ENCODE measurements at regions not wholly inside any gene's neighbourhood (a gene's known extent, or its start where the extent isn't known, plus 50 kb on each side); places are given as distances from the start of the nearest gene placed in this dataset.

DNA sequence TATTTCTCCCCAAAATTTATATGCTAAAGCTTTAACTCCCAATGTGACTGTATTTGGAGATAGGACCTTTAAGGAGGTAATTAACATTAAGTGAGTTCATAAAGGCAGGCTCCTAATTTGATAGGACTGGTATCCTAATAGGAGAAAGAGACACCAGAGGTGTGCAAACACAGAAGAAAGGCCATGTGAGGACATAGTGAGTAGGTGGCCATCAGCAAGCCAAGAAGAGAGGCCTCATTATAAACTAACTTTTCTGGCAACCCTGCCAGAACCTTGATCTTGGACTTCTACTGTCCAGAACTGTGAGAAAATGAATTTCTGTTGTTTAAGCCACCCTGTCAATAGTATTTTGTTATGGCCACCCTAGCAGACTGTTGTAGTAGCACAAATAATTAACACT is 177.9 kb upstream of the FUT9 start:
- DNase-seq (ENCODE audit: low spot score), result no peak
- CTCF ChIA-PET, result no interaction called here
- POLR2A ChIA-PET (ENCODE audit: low non-redundant PET), result no interaction called here
- TF ChIP-seq CTCF (conservative IDR thresholded peaks at IDR 0.05; ENCODE audit: low read depth), result no peak
- H3K27ac ChIP-seq, result no peak overlapping the region

- POLR2A ChIA-PET (ENCODE audit: low non-redundant PET), result no interaction called here
- no peak for DNase-seq (ENCODE audit: low spot score)
- no peak for TF ChIP-seq CTCF (conservative IDR thresholded peaks at IDR 0.05; ENCODE audit: low read depth)
- CTCF ChIA-PET, result interaction anchor here (0.5 to 0.6 kb wide), 2 partner anchors 97 to 457 kb away, joined by 3 to 5 read pairs; no protein-coding TSS in a partner anchor
- no peak overlapping the region for H3K27ac ChIP-seq
Observed at GRCh38 chr6:95841560-95841959, 174.2 kb upstream of the FUT9 start.

GRCh38 chr6:95846652-95847051 is 169.1 kb upstream of the FUT9 start:
- CTCF ChIA-PET, result no interaction called here
- H3K27ac ChIP-seq, result no peak overlapping the region
- POLR2A ChIA-PET (ENCODE audit: low non-redundant PET), result no interaction called here
- no peak for DNase-seq (ENCODE audit: low spot score)
- TF ChIP-seq CTCF (conservative IDR thresholded peaks at IDR 0.05; ENCODE audit: low read depth), result no peak

GRCh38 chr6:95847061-95847460 is 168.7 kb upstream of the FUT9 start:
- no peak for DNase-seq (ENCODE audit: low spot score)
- POLR2A ChIA-PET (ENCODE audit: low non-redundant PET), result no interaction called here
- CTCF ChIA-PET, result no interaction called here
- no peak overlapping the region for H3K27ac ChIP-seq
- no peak for TF ChIP-seq CTCF (conservative IDR thresholded peaks at IDR 0.05; ENCODE audit: low read depth)

GRCh38 chr6:95848717-95849116 is 167.1 kb upstream of the FUT9 start:
- ChIA-PET CTCF (no interaction called here), POLR2A (ENCODE audit: low non-redundant PET) (no interaction called here)
- DNase-seq (ENCODE audit: low spot score), result no peak
- no peak for TF ChIP-seq CTCF (conservative IDR thresholded peaks at IDR 0.05; ENCODE audit: low read depth)
- H3K27ac ChIP-seq, result no peak overlapping the region

DNA sequence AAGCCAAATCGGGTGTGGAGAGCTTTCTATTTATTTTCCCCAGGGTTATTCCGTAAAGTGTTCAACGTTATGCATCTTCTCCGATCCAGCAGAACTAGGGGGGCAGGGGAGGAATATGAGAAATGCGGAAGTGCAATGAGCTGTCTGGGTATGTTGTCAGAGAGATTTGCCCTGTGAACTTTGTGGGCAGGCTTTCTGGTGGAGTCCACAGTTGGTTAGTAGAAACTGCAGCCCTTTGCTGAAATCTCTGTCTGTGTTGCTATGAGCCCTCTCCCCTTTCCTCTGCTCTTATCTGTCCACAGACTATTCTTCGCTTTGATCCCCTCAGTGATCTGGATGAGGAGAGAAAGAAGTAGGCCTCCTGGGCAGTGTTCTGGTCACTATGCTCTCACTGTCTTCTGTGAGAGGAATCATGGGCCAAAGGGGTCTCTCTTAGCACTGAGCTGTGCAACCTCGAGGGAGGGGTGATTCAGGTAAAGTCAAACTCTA is 158.9 kb upstream of the FUT9 start:
- ChIA-PET CTCF (no interaction called here), POLR2A (ENCODE audit: low non-redundant PET) (no interaction called here)
- no peak for DNase-seq (ENCODE audit: low spot score)
- TF ChIP-seq CTCF (conservative IDR thresholded peaks at IDR 0.05; ENCODE audit: low read depth), result no peak
- H3K27ac ChIP-seq, result no peak overlapping the region

- TF ChIP-seq CTCF (conservative IDR thresholded peaks at IDR 0.05; ENCODE audit: low read depth), result no peak
- DNase-seq (ENCODE audit: low spot score), result no peak
- no peak overlapping the region for H3K27ac ChIP-seq
- ChIA-PET CTCF (no interaction called here), POLR2A (ENCODE audit: low non-redundant PET) (no interaction called here)
Observed at GRCh38 chr6:95865857-95866256, 149.9 kb upstream of the FUT9 start.

All from RWPE1 (cell line).